Trophoblast cell (in vitro differentiated cells and primary cell): ENCODE measurements at regions not wholly inside any gene's neighbourhood (a gene's known extent, or its start where the extent isn't known, plus 50 kb on each side); places are given as distances from the start of the nearest gene placed in this dataset.
"Not testable (repeated sequence)": the region's sequence is repeated elsewhere in the genome, so short reads cannot be mapped to it uniquely, and the experiment has no call there.

Experiments
- DNase-seq, 2 donors: peaks; one replicate each; pipeline ENCODE4 v3.0.0-alpha.2; 2016
- H2AFZ ChIP-seq: 2 replicates; pipeline ENCODE4 v1.6.1; 2013; ENCODE audit warnings: low read length, moderate library complexity, mild to moderate bottlenecking; ENCODE audit not compliant: insufficient read depth, poor library complexity
- H2AK5ac ChIP-seq: 2 replicates; pipeline ENCODE4 v1.6.1; 2013; ENCODE audit warnings: mild to moderate bottlenecking, low read length
- H2BK120ac ChIP-seq: 2 replicates; pipeline ENCODE4 v1.6.1; 2013; ENCODE audit warnings: low read length, mild to moderate bottlenecking, moderate library complexity; ENCODE audit not compliant: insufficient read depth, poor library complexity
- H2BK12ac ChIP-seq: 2 replicates; pipeline ENCODE4 v1.6.1; 2013; ENCODE audit warnings: mild to moderate bottlenecking, low read length, moderate library complexity
- H2BK5ac ChIP-seq: 2 replicates; pipeline ENCODE4 v1.6.1; 2013; ENCODE audit warnings: low read length, low read depth, moderate library complexity, mild to moderate bottlenecking; ENCODE audit not compliant: poor library complexity
- H3K14ac ChIP-seq: 2 replicates; pipeline ENCODE4 v1.6.1; 2013; ENCODE audit warnings: mild to moderate bottlenecking, low read length
- H3K18ac ChIP-seq: 2 replicates; pipeline ENCODE4 v1.6.1; 2013; ENCODE audit warnings: mild to moderate bottlenecking, low read length
- H3K23ac ChIP-seq: 2 replicates; pipeline ENCODE4 v1.6.1; 2013; ENCODE audit warnings: low read length
- H3K27ac ChIP-seq: 2 replicates; pipeline ENCODE4 v1.5.1; 2013; ENCODE audit warnings: low read depth, mild to moderate bottlenecking, inconsistent platforms, low read length, moderate library complexity
- H3K27me3 ChIP-seq: 2 replicates; pipeline ENCODE4 v1.6.1; 2013; ENCODE audit warnings: inconsistent platforms, mild to moderate bottlenecking, low read length, moderate library complexity; ENCODE audit not compliant: insufficient read depth
- H3K36me3 ChIP-seq, 2 experiments: 1 replicate in 1 of 2; 2 replicates in 1 of 2; pipeline ENCODE4 v1.6.1; 2013; ENCODE audit warnings: low read length in 2 of 2, mild to moderate bottlenecking in 2 of 2, moderate library complexity in 1 of 2; ENCODE audit not compliant: insufficient read depth in 2 of 2, control insufficient read depth in 1 of 2
- H3K4ac ChIP-seq: 2 replicates; pipeline ENCODE4 v1.6.1; 2013; ENCODE audit warnings: low read depth, mild to moderate bottlenecking, low read length, moderate library complexity
- H3K4me1 ChIP-seq, 2 experiments: 1 replicate in 1 of 2; 2 replicates in 1 of 2; pipeline ENCODE4 v1.6.1; 2013; ENCODE audit warnings: low read length in 2 of 2, mild to moderate bottlenecking in 2 of 2, moderate library complexity in 1 of 2; ENCODE audit not compliant: insufficient read depth in 2 of 2, control insufficient read depth in 1 of 2
- H3K4me2 ChIP-seq: 2 replicates; pipeline ENCODE4 v1.6.1; 2013; ENCODE audit warnings: inconsistent platforms, mild to moderate bottlenecking, low read length, moderate library complexity
- H3K4me3 ChIP-seq: 2 replicates; pipeline ENCODE4 v1.5.1; 2013; ENCODE audit warnings: mild to moderate bottlenecking, low read depth, low read length, inconsistent platforms
- H3K79me1 ChIP-seq: one replicate; pipeline ENCODE4 v1.6.1; 2013; ENCODE audit warnings: low read length
- H3K79me2 ChIP-seq: 2 replicates; pipeline ENCODE4 v1.6.1; 2013; ENCODE audit warnings: low read length, mild to moderate bottlenecking; ENCODE audit not compliant: control insufficient read depth, insufficient read depth, poor library complexity
- H3K9ac ChIP-seq: 2 replicates; pipeline ENCODE4 v1.6.1; 2013; ENCODE audit warnings: mild to moderate bottlenecking, low read length
- H3K9me3 ChIP-seq: 2 replicates; pipeline ENCODE4 v1.6.1; 2013; ENCODE audit warnings: low read depth, mild to moderate bottlenecking, control low read depth, inconsistent platforms, low read length; ENCODE audit not compliant: insufficient read depth
- H4K12ac ChIP-seq: 2 replicates; pipeline ENCODE4 v1.6.1; 2013; ENCODE audit warnings: low read depth, mild to moderate bottlenecking, low read length, moderate library complexity
- H4K8ac ChIP-seq: 2 replicates; pipeline ENCODE4 v1.6.1; 2013; ENCODE audit warnings: low read depth, mild to moderate bottlenecking, low read length, moderate library complexity
- H4K91ac ChIP-seq: one replicate; pipeline ENCODE4 v1.6.1; 2013; ENCODE audit warnings: low read depth, mild to moderate bottlenecking, low read length, moderate library complexity
- WGBS: extraction: QIAGEN DNeasy Blood & Tissue Kit; methylation state at CpG from one replicate; pipeline ENCODE4 v1.1.7; 2013; ENCODE audit warnings: missing lambda C conversion rate; ENCODE audit not compliant: insufficient read length, insufficient coverage; ENCODE audit errors: extremely low coverage; 5-methylcytosine and 5-hydroxymethylcytosine counted together

DNA sequence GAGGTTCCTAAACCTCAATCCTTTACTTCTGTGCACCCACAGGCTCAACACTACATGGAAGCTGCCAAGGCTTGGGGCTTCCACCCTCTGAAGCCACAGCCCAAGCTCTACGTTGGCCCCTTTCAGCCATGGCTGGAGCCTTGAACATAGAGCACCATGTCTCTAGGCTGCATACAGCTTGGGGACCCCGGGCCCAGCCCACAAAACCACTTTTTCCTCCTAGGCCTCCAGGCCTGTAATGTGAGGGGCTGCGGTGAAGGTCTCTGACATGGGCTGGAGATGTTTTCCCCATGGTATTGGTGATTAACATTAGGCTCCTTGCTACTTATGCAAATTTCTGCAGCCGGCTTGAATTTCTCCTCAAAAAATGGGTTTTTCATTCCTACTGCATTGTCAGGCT, 179.4 kb upstream of the C21orf91 start:
- not testable (repeated sequence) for DNase-seq, H3K4me3 ChIP-seq

DNA sequence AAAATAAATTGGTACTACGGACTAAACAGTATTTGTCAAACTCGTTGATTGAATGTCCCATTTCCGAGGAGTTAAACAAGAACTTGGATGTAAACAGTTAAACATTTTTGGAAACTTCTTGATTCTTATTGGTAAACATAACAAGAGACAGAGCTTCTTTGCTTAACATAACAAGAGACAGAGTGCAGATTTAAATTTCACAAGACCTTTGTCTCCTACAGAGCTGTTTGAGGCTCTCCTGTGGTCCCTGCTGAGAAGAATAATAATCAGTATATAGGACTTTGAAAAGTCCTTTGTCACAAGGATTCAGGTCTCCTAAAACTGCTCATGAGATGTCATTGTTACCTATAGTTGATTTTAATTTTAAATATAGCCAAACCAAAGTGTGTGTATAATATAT, 170.6 kb upstream of the C21orf91 start:
- Histone ChIP-seq H3K4ac (no peak overlapping the region), H3K18ac (no peak overlapping the region), H3K4me1 (no peaks in the 10 kb centered on the region), H3K9me3 (peaks cover 2% of the 10 kb centered on the region), H3K36me3 (no peaks in the 10 kb centered on the region), H2BK5ac (no peak overlapping the region), H3K27me3 (no peaks in the 10 kb centered on the region), H2BK12ac (no peak overlapping the region), H3K79me1 (no peaks in the 10 kb centered on the region), H3K23ac (no peak overlapping the region), H2BK120ac (no peak overlapping the region), H4K8ac (no peak overlapping the region), H3K79me2 (no peaks in the 10 kb centered on the region), H3K4me3 (no peak overlapping the region), H2AFZ (no peak overlapping the region), H3K9ac (no peak overlapping the region), H2AK5ac (no peak overlapping the region), H4K12ac (no peak overlapping the region), H4K91ac (no peak overlapping the region), H3K4me2 (no peak overlapping the region), H3K14ac (no peak overlapping the region), H3K27ac (no peak overlapping the region)
- no CpG with 5 or more reads among the region's 3 CpGs for WGBS
- DNase-seq, result no peak

More for the DNA sequence above, 179.4 kb upstream of the C21orf91 start:
- not testable (repeated sequence) for H2BK12ac ChIP-seq, H3K14ac ChIP-seq, H3K79me1 ChIP-seq, H2AFZ ChIP-seq, H2BK120ac ChIP-seq, H3K4ac ChIP-seq, H3K79me2 ChIP-seq, H3K27me3 ChIP-seq, H3K9ac ChIP-seq, H3K18ac ChIP-seq, H3K4me2 ChIP-seq, H3K36me3 ChIP-seq, H4K8ac ChIP-seq, H3K9me3 ChIP-seq, H3K23ac ChIP-seq, H4K91ac ChIP-seq, H3K4me1 ChIP-seq, H3K27ac ChIP-seq, H2AK5ac ChIP-seq, H2BK5ac ChIP-seq, H4K12ac ChIP-seq
- WGBS, result no CpG with 5 or more reads among the region's 4 CpGs

DNA sequence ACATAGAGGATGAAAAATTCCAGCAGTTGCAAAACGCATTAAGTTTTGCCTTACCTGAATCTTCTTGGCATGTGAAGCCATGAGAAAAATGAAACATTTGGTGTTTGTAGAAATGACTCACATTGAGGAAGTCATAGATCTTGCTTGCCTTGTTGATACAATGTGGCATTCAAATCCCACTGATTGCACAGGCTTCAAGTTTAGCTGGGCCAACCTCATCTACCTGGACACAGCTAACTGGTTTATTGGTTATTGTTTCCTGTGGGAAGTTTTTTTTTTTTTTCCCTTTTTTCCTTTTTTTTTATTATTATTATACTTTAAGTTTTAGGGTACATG, 168.9 kb upstream of the C21orf91 start:
- Histone ChIP-seq H3K4me3 (no peak overlapping the region), H3K9me3 (no peaks in the 10 kb centered on the region), H3K36me3 (no peaks in the 10 kb centered on the region), H3K79me2 (no peaks in the 10 kb centered on the region), H2BK120ac (no peak overlapping the region), H3K18ac (no peak overlapping the region), H3K79me1 (no peaks in the 10 kb centered on the region), H3K4me1 (no peaks in the 10 kb centered on the region), H2AK5ac (no peak overlapping the region), H3K27ac (no peak overlapping the region), H2AFZ (no peak overlapping the region), H3K4ac (no peak overlapping the region), H3K9ac (no peak overlapping the region), H3K4me2 (no peak overlapping the region), H4K8ac (no peak overlapping the region), H2BK12ac (no peak overlapping the region), H2BK5ac (no peak overlapping the region), H4K91ac (no peak overlapping the region), H4K12ac (no peak overlapping the region), H3K23ac (no peak overlapping the region), H3K14ac (no peak overlapping the region), H3K27me3 (no peaks in the 10 kb centered on the region)
- WGBS, result no CpG with 5 or more reads among the region's 1 CpG
- no peak for DNase-seq

DNA sequence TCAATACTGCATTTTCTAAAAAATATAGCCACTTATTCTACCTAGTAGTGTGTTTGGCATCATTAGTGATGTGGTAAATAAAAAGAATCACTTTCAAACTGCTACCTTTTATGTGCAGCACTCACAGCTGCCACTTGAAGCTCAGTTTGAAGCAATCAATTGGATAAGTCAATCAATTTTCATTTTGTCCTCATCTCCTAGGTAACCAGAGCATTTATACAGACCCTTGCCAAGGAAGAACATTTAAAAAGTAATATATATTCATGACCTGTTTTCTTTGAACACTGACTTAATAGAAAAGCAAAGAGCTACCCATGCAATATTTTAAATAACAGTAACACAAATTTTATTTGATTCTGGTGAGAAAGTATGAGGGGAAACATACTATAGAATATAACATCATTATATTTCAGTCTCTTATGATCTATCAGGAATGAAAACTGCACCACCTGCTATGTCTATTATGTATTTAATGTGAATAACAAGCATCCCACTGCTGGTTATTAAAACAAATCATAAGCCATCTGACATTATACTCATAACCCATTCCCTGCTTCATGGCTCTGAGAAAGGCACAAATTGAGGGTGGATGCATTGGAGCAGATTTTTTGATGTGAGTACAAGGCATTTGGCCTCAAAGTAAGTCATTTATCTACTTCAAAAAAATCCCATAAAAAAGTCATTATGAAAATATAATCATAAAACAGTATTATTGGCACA, 168.4 kb upstream of the C21orf91 start:
- Histone ChIP-seq H3K36me3 (no peaks in the 10 kb centered on the region), H2BK12ac (no peak overlapping the region), H3K4me1 (no peaks in the 10 kb centered on the region), H3K4me3 (no peak overlapping the region), H3K14ac (no peak overlapping the region), H4K8ac (no peak overlapping the region), H4K91ac (no peak overlapping the region), H2AFZ (no peak overlapping the region), H3K9ac (no peak overlapping the region), H3K79me2 (no peaks in the 10 kb centered on the region), H3K27ac (no peak overlapping the region), H2BK120ac (no peak overlapping the region), H3K23ac (no peak overlapping the region), H2AK5ac (no peak overlapping the region), H3K9me3 (no peaks in the 10 kb centered on the region), H3K4ac (no peak overlapping the region), H3K27me3 (no peaks in the 10 kb centered on the region), H3K79me1 (no peaks in the 10 kb centered on the region), H3K4me2 (no peak overlapping the region), H2BK5ac (no peak overlapping the region), H4K12ac (no peak overlapping the region), H3K18ac (no peak overlapping the region)
- no peak for DNase-seq
